ENCODE measurements at regions not wholly inside any gene's neighbourhood (a gene's known extent, or its start where the extent isn't known, plus 50 kb on each side); places are given as distances from the start of the nearest gene placed in this dataset.
"Not testable (repeated sequence)": the region's sequence is repeated elsewhere in the genome, so short reads cannot be mapped to it uniquely, and the experiment has no call there.

DNA sequence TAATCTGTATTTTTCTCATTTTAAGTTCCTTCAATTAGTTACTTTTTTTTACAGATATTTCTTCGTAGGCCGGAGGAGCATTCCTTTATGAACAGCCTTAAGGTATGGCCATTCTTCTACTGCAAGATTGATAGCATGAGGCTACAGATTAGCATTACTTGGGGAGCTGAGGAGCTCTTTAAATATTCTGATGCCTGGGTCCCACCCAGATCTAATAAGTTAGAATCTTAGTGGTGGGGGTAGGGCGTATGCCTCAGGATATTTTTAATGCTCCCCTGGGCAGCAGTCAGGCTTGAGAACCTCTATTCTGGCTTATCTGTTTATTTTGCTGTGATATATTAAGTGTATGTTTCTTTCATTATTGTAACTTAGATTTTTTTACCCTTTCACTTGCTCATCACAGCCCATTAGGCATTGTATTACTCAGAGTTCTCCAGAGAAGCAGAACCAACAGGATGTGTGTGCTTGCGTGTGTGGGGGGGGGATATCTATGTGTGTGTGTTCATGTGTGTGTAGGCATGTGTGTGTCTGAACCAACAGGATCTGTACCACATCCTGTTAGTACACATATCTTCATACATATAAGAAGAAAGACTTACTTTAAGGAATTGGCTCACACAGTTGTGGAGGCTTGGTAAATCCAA is 91.8 kb upstream of the MTAP start:
- DNase-seq (ENCODE audit: extremely low spot score), result no peak
- TF ChIP-seq SUZ12 (IDR thresholded peaks at IDR 0.05) (no peak), BHLHE40 (IDR thresholded peaks at IDR 0.05; ENCODE audit: borderline replicate concordance) (no peak)
- CTCF ChIA-PET, result no interaction called here
- POLR2A ChIA-PET, result no interaction called here

DNA sequence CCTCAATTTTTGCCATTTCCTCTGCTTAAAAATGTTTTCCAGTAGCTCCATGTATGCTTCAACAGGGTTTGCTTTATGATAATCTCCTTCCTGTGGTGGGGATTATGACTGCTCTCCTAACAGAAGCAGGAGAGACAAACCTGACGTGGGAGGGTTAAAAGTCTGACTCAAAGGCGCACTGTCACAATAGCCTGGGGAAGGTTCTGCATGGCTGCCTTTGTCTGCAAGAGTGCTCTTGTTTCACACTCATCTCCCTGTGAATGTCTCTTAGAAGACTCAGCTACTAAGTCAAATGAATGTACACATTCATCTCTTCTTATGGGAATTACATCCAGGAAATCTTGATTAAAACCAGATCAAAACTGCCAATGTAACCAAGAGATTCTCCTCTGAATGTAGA is 90.9 kb upstream of the MTAP start:
- CTCF ChIA-PET, result no interaction called here
- POLR2A ChIA-PET, result no interaction called here
- TF ChIP-seq ELF4 (IDR thresholded peaks at IDR 0.05) (no peak), BHLHE40 (IDR thresholded peaks at IDR 0.05; ENCODE audit: borderline replicate concordance) (no peak)
- DNase-seq (ENCODE audit: extremely low spot score), result no peak

GRCh38 chr9:21715408-21715807 is 87.0 kb upstream of the MTAP start:
- no peak for DNase-seq (ENCODE audit: extremely low spot score)
- POLR2A ChIA-PET, result no interaction called here
- TF ChIP-seq BHLHE40 (IDR thresholded peaks at IDR 0.05; ENCODE audit: borderline replicate concordance) (no peak), FOXA1 (IDR thresholded peaks at IDR 0.05) (no peak), L3MBTL2 (conservative IDR thresholded peaks at IDR 0.05) (no peak), TARDBP (IDR thresholded peaks at IDR 0.05) (no peak), ELF4 (IDR thresholded peaks at IDR 0.05) (no peak), FOXK2 (IDR thresholded peaks at IDR 0.05) (no peak), SP1 (IDR thresholded peaks at IDR 0.05) (no peak), HDGF (IDR thresholded peaks at IDR 0.05; ENCODE audit: borderline replicate concordance) (no peak), NFRKB (IDR thresholded peaks at IDR 0.05) (no peak), ARNT (IDR thresholded peaks at IDR 0.05) (no peak), SUZ12 (IDR thresholded peaks at IDR 0.05) (no peak), FOXM1 (IDR thresholded peaks at IDR 0.05; ENCODE audit: borderline replicate concordance) (no peak), ZNF384 (IDR thresholded peaks at IDR 0.05) (no peak), CTBP1 (IDR thresholded peaks at IDR 0.05; ENCODE audit: borderline replicate concordance) (no peak), LEF1 (IDR thresholded peaks at IDR 0.05; ENCODE audit: borderline replicate concordance) (no peak)
- TF ChIP-seq, protein P1, sequence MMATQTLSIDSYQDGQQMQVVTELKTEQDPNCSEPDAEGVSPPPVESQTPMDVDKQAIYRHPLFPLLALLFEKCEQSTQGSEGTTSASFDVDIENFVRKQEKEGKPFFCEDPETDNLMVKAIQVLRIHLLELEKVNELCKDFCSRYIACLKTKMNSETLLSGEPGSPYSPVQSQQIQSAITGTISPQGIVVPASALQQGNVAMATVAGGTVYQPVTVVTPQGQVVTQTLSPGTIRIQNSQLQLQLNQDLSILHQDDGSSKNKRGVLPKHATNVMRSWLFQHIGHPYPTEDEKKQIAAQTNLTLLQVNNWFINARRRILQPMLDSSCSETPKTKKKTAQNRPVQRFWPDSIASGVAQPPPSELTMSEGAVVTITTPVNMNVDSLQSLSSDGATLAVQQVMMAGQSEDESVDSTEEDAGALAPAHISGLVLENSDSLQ (IDR thresholded peaks at IDR 0.05), result no peak
- CTCF ChIA-PET, result no interaction called here

GRCh38 chr9:21720758-21721157 is 81.7 kb upstream of the MTAP start:
- DNase-seq (ENCODE audit: extremely low spot score), result no peak
- ChIA-PET POLR2A (no interaction called here), CTCF (no interaction called here)
- TF ChIP-seq LEF1 (IDR thresholded peaks at IDR 0.05; ENCODE audit: borderline replicate concordance), result no peak
- TF ChIP-seq SP1 (IDR thresholded peaks at IDR 0.05), result no peak
- no peak for TF ChIP-seq ELF4 (IDR thresholded peaks at IDR 0.05)
- TF ChIP-seq NFRKB (IDR thresholded peaks at IDR 0.05), result no peak
- no peak for TF ChIP-seq CTBP1 (IDR thresholded peaks at IDR 0.05; ENCODE audit: borderline replicate concordance)
- TF ChIP-seq HDGF (IDR thresholded peaks at IDR 0.05; ENCODE audit: borderline replicate concordance), result no peak
- TF ChIP-seq SUZ12 (IDR thresholded peaks at IDR 0.05), result no peak
- no peak for TF ChIP-seq FOXK2 (IDR thresholded peaks at IDR 0.05)
- TF ChIP-seq TARDBP (IDR thresholded peaks at IDR 0.05), result no peak
- no peak for TF ChIP-seq BHLHE40 (IDR thresholded peaks at IDR 0.05; ENCODE audit: borderline replicate concordance)
- TF ChIP-seq ARNT (IDR thresholded peaks at IDR 0.05), result no peak
- no peak for TF ChIP-seq L3MBTL2 (conservative IDR thresholded peaks at IDR 0.05)
- TF ChIP-seq FOXM1 (IDR thresholded peaks at IDR 0.05; ENCODE audit: borderline replicate concordance), result no peak
- TF ChIP-seq, protein P1 (IDR thresholded peaks at IDR 0.05), result no peak
- TF ChIP-seq FOXA1 (IDR thresholded peaks at IDR 0.05), result no peak
- no peak for TF ChIP-seq ZNF384 (IDR thresholded peaks at IDR 0.05)

DNA sequence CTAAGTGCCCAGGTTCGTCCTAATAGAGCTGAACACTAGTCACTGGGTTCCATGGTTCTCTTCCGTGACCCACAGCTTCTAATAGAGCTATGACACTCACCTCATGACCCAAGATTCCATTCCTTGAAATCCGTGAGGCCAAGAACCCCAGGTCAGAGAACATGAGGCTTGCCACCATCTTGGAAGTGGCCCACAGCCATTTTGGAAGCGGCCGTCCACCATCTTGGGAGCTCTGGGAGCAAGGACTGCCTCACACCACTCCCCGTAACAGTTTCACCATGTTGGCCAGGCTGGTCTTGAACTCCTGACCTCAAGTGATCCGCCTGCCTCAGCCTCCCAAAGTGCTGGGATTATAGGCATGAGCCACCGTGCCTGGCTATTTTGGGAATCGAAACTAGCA is 75.0 kb upstream of the MTAP start:
- DNase-seq (ENCODE audit: extremely low spot score); POLR2A ChIA-PET; CTCF ChIA-PET: not testable (repeated sequence)

GRCh38 chr9:21728781-21729180 is 73.7 kb upstream of the MTAP start:
- DNase-seq (ENCODE audit: extremely low spot score), result no peak
- CTCF ChIA-PET, result no interaction called here
- POLR2A ChIA-PET, result no interaction called here
- TF ChIP-seq SUZ12 (IDR thresholded peaks at IDR 0.05) (no peak), FOXA1 (IDR thresholded peaks at IDR 0.05) (no peak), ZNF384 (IDR thresholded peaks at IDR 0.05) (no peak), HDGF (IDR thresholded peaks at IDR 0.05; ENCODE audit: borderline replicate concordance) (no peak), TARDBP (IDR thresholded peaks at IDR 0.05) (no peak), CTBP1 (IDR thresholded peaks at IDR 0.05; ENCODE audit: borderline replicate concordance) (no peak), BHLHE40 (IDR thresholded peaks at IDR 0.05; ENCODE audit: borderline replicate concordance) (no peak), NFRKB (IDR thresholded peaks at IDR 0.05) (no peak), ARNT (IDR thresholded peaks at IDR 0.05) (no peak), SP1 (IDR thresholded peaks at IDR 0.05) (no peak), FOXM1 (IDR thresholded peaks at IDR 0.05; ENCODE audit: borderline replicate concordance) (no peak)
- TF ChIP-seq, protein P1 (IDR thresholded peaks at IDR 0.05), result no peak

DNA sequence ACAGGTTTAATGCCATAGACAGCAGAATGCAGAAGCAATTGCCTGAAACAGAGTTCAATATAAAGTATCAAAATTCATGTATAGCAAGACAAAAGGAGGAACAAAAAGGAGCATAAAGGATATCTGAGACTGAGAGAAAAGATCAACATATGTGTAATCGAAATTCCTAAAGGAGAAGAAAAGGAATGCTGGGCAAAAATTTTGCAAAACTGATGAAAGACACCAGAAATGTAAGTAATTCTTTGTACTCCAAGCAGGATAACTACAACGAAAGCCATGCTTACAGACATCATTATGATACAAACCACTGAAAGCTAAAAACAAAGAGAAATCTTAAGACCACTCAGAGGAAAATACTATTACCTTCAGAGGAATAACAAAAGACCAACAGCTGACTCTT is 72.8 kb upstream of the MTAP start:
- TF ChIP-seq, protein P1 (IDR thresholded peaks at IDR 0.05), result no peak
- no peak for TF ChIP-seq SUZ12 (IDR thresholded peaks at IDR 0.05)
- no peak for TF ChIP-seq SP1 (IDR thresholded peaks at IDR 0.05)
- TF ChIP-seq HDGF (IDR thresholded peaks at IDR 0.05; ENCODE audit: borderline replicate concordance), result no peak
- TF ChIP-seq LEF1 (IDR thresholded peaks at IDR 0.05; ENCODE audit: borderline replicate concordance), result no peak
- ChIA-PET POLR2A (no interaction called here), CTCF (no interaction called here)
- no peak for DNase-seq (ENCODE audit: extremely low spot score)

Data from HEK293T (cell line).